ENCODE measurements at regions not wholly inside any gene's neighbourhood (a gene's known extent, or its start where the extent isn't known, plus 50 kb on each side); places are given as distances from the start of the nearest gene placed in this dataset.

DNA sequence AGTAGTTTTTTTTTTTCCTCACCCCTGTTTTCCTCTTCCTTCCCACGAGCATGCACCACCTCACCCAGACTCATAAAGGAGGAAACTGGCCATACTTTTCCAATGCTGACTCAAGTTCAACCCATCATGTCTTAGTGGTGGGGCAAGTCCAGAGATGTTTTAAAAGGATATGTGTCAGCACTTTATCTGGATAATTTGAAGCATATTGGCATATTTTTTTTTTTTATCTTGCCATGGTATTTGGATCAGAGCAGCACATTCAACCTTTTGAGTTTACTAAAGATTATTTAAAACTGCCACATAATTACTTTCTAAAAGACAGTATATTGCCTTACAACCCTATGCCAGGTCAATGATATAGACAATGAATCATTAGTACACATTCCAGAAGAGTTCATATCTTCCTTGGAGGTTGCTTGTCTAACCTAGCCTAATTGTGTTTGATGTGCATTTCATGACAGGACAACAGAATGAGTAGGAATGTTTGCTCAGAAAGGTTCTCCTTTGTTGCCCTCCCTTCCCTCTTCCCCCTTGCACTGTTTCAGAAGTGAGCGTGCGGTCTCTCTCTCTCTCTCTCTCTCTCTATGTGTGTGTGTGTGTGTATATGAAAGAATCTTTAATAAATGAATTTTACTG lies 950.7 kb upstream of the FAM98A start:
- Histone ChIP-seq H3K4me1 (ENCODE audit: insufficient read depth, low read length) (no peaks in the 10 kb centered on the region), H3K36me3 (ENCODE audit: low read depth, low read length) (no peaks in the 10 kb centered on the region), H3K9me2 (replicated peaks; ENCODE audit: low read length) (no peaks in the 10 kb centered on the region), H3K4me3 (ENCODE audit: low read length) (no peak overlapping the region), H3K27me3 (ENCODE audit: low read length) (no peaks in the 10 kb centered on the region), H4K20me1 (ENCODE audit: low read length) (no peaks in the 10 kb centered on the region), H3K4me2 (ENCODE audit: low read length) (no peak overlapping the region), H2AFZ (ENCODE audit: low read length) (no peak overlapping the region), H3K9me3 (ENCODE audit: low read length) (no peaks in the 10 kb centered on the region), H3K27ac (ENCODE audit: low read length) (no peak overlapping the region), H3K79me2 (ENCODE audit: low read length) (no peaks in the 10 kb centered on the region), H3K9ac (ENCODE audit: low read length) (no peak overlapping the region), H3F3A (ENCODE audit: low read length, unreplicated experiment) (no peaks in the 10 kb centered on the region)
- DNase-seq (no peak), ATAC-seq (no peak)
- intact Hi-C loops (cut with micrococcal nuclease), result no loop called here
- ChIA-PET CTCF (no interaction called here), POLR2A (ENCODE audit: unreplicated experiment) (no interaction called here)
- no peak for TF ChIP-seq EZH2 (IDR thresholded peaks at IDR 0.05; ENCODE audit: low read length, unreplicated experiment)
- TF ChIP-seq, protein P1, sequence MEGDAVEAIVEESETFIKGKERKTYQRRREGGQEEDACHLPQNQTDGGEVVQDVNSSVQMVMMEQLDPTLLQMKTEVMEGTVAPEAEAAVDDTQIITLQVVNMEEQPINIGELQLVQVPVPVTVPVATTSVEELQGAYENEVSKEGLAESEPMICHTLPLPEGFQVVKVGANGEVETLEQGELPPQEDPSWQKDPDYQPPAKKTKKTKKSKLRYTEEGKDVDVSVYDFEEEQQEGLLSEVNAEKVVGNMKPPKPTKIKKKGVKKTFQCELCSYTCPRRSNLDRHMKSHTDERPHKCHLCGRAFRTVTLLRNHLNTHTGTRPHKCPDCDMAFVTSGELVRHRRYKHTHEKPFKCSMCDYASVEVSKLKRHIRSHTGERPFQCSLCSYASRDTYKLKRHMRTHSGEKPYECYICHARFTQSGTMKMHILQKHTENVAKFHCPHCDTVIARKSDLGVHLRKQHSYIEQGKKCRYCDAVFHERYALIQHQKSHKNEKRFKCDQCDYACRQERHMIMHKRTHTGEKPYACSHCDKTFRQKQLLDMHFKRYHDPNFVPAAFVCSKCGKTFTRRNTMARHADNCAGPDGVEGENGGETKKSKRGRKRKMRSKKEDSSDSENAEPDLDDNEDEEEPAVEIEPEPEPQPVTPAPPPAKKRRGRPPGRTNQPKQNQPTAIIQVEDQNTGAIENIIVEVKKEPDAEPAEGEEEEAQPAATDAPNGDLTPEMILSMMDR (conservative IDR thresholded peaks at IDR 0.05; ENCODE audit: low read depth, low read length), result no peak
- TF ChIP-seq EZH2phosphoT487 (IDR thresholded peaks at IDR 0.05; ENCODE audit: borderline replicate concordance, low read length), result no peak
- BruUV-seq (replicated peaks), result no TSS peak

DNA sequence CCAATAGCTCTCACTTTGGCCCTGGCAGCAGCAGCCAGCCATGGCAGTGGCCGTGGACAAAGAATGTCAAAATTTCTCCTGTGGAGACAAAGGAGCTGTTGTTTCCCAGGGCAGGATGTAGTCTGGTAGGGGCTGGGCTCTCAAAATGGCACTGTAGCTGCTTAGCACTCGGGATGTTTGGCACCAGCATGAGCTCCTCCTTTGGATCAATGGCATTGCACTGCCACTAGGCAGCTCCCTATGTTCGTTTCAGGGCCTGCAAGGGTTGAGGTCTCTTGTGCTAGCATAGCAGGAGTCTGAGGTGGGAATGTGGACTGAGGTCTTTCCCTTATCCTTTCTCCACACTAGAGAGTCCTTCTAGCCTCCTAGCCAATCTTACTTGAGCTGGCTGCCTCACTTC lies 948.8 kb upstream of the FAM98A start:
- H3K9me2 ChIP-seq (replicated peaks; ENCODE audit: low read length), result no peaks in the 10 kb centered on the region
- POLR2A ChIA-PET (ENCODE audit: unreplicated experiment), result no interaction called here
- CTCF ChIA-PET, result no interaction called here
- ATAC-seq (no peak), DNase-seq (no peak)
- H3K9me3 ChIP-seq (ENCODE audit: low read length), result no peaks in the 10 kb centered on the region
- intact Hi-C loops (cut with micrococcal nuclease), result no loop called here
- H3K4me3 ChIP-seq (ENCODE audit: low read length), result no peak overlapping the region
- H3F3A ChIP-seq (ENCODE audit: low read length, unreplicated experiment), result no peaks in the 10 kb centered on the region
- no TSS peak for BruUV-seq (replicated peaks)
- H3K4me1 ChIP-seq (ENCODE audit: insufficient read depth, low read length), result no peaks in the 10 kb centered on the region
- H3K27me3 ChIP-seq (ENCODE audit: low read length), result no peaks in the 10 kb centered on the region
- no peak overlapping the region for H2AFZ ChIP-seq (ENCODE audit: low read length)
- no peak overlapping the region for H3K9ac ChIP-seq (ENCODE audit: low read length)
- no peak for TF ChIP-seq EZH2 (IDR thresholded peaks at IDR 0.05; ENCODE audit: low read length, unreplicated experiment)
- TF ChIP-seq, protein P1 (conservative IDR thresholded peaks at IDR 0.05; ENCODE audit: low read depth, low read length), result no peak
- H4K20me1 ChIP-seq (ENCODE audit: low read length), result no peaks in the 10 kb centered on the region
- H3K79me2 ChIP-seq (ENCODE audit: low read length), result no peaks in the 10 kb centered on the region
- H3K36me3 ChIP-seq (ENCODE audit: low read depth, low read length), result no peaks in the 10 kb centered on the region
- no peak overlapping the region for H3K27ac ChIP-seq (ENCODE audit: low read length)
- no peak overlapping the region for H3K4me2 ChIP-seq (ENCODE audit: low read length)

DNA sequence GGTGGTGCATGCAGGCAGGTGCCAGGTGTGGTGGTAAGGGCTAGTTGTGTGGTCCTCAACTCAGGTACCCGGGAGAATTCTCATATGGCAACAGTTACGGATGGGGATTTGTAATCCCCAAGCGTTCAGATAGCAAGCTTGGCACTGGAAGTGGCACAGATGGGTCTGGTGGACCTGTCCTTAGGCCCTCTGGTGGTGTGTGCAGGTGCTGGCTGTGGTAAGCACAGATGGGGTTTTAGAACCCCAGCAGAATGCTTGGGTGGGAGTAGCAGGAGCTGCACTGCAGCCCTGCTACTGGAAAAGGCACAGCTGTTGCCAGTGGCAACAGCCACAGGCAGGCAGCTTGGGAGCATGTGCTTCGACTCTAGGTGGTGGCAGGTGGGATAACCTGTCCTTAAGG lies 948.2 kb upstream of the FAM98A start:
- Histone ChIP-seq H4K20me1 (ENCODE audit: low read length) (no peaks in the 10 kb centered on the region), H3K9me3 (ENCODE audit: low read length) (no peaks in the 10 kb centered on the region), H3K79me2 (ENCODE audit: low read length) (no peaks in the 10 kb centered on the region), H2AFZ (ENCODE audit: low read length) (no peak overlapping the region), H3K9ac (ENCODE audit: low read length) (no peak overlapping the region), H3K36me3 (ENCODE audit: low read depth, low read length) (no peaks in the 10 kb centered on the region), H3K4me3 (ENCODE audit: low read length) (no peak overlapping the region), H3K9me2 (replicated peaks; ENCODE audit: low read length) (no peaks in the 10 kb centered on the region), H3F3A (ENCODE audit: low read length, unreplicated experiment) (no peaks in the 10 kb centered on the region), H3K4me2 (ENCODE audit: low read length) (no peak overlapping the region), H3K27ac (ENCODE audit: low read length) (no peak overlapping the region), H3K27me3 (ENCODE audit: low read length) (no peaks in the 10 kb centered on the region), H3K4me1 (ENCODE audit: insufficient read depth, low read length) (no peaks in the 10 kb centered on the region)
- POLR2A ChIA-PET (ENCODE audit: unreplicated experiment), result no interaction called here
- no TSS peak for BruUV-seq (replicated peaks)
- intact Hi-C loops (cut with micrococcal nuclease), result no loop called here
- no peak for ATAC-seq
- CTCF ChIA-PET, result no interaction called here
- DNase-seq, result no peak
- TF ChIP-seq EZH2phosphoT487 (IDR thresholded peaks at IDR 0.05; ENCODE audit: borderline replicate concordance, low read length), result no peak
- TF ChIP-seq, protein P1 (conservative IDR thresholded peaks at IDR 0.05; ENCODE audit: low read depth, low read length), result no peak
- TF ChIP-seq EZH2 (IDR thresholded peaks at IDR 0.05; ENCODE audit: low read length, unreplicated experiment), result no peak
